ENCODE measurements at regions not wholly inside any gene's neighbourhood (a gene's known extent, or its start where the extent isn't known, plus 50 kb on each side); places are given as distances from the start of the nearest gene placed in this dataset.

- TF ChIP-seq CREB5 (CRISPR knock-in tag; IDR thresholded peaks at IDR 0.05; ENCODE audit: low read depth) = no peak
Measured at GRCh38 chr14:46325777-46326176, 325.8 kb downstream of the RPL10L start (continued).

GRCh38 chr14:46325157-46325556, 326.4 kb downstream of the RPL10L start:
- no peak for ATAC-seq
- no peak for TF ChIP-seq ARNTL (CRISPR knock-in tag; IDR thresholded peaks at IDR 0.05; ENCODE audit: borderline replicate concordance, low read depth)
- TF ChIP-seq CSDC2 (CRISPR knock-in tag; IDR thresholded peaks at IDR 0.05) = no peak
- no peak for TF ChIP-seq GLIS3 (CRISPR knock-in tag; IDR thresholded peaks at IDR 0.05)
- TF ChIP-seq ZNF8 (CRISPR knock-in tag; IDR thresholded peaks at IDR 0.05) = no peak
- no peak for TF ChIP-seq PATZ1 (CRISPR knock-in tag; IDR thresholded peaks at IDR 0.05; ENCODE audit: borderline replicate concordance)
- no peak for TF ChIP-seq SNAI2 (CRISPR knock-in tag; IDR thresholded peaks at IDR 0.05)
- no peak for TF ChIP-seq ESRRG (CRISPR knock-in tag; IDR thresholded peaks at IDR 0.05)
- no peak for TF ChIP-seq ISL1 (CRISPR knock-in tag; IDR thresholded peaks at IDR 0.05)
- TF ChIP-seq ZFP30 (CRISPR knock-in tag; IDR thresholded peaks at IDR 0.05) = no peak
- TF ChIP-seq CREB5 (CRISPR knock-in tag; IDR thresholded peaks at IDR 0.05; ENCODE audit: low read depth) = no peak
- TF ChIP-seq TCF4 (CRISPR knock-in tag; IDR thresholded peaks at IDR 0.05; ENCODE audit: borderline replicate concordance) = no peak
- TF ChIP-seq BACH2 (CRISPR knock-in tag; IDR thresholded peaks at IDR 0.05; ENCODE audit: borderline replicate concordance) = no peak

- ATAC-seq = no peak
- no peak for TF ChIP-seq ISL1 (CRISPR knock-in tag; IDR thresholded peaks at IDR 0.05)
- no peak for TF ChIP-seq TOX (CRISPR knock-in tag; IDR thresholded peaks at IDR 0.05; ENCODE audit: borderline replicate concordance)
- no peak for TF ChIP-seq BACH2 (CRISPR knock-in tag; IDR thresholded peaks at IDR 0.05; ENCODE audit: borderline replicate concordance)
- no peak for TF ChIP-seq CSDC2 (CRISPR knock-in tag; IDR thresholded peaks at IDR 0.05)
- no peak for TF ChIP-seq ARNTL (CRISPR knock-in tag; IDR thresholded peaks at IDR 0.05; ENCODE audit: borderline replicate concordance, low read depth)
- no peak for TF ChIP-seq TSHZ2 (CRISPR knock-in tag; IDR thresholded peaks at IDR 0.05)
- TF ChIP-seq CREB5 (CRISPR knock-in tag; IDR thresholded peaks at IDR 0.05; ENCODE audit: low read depth) = no peak
- TF ChIP-seq OSR1 (CRISPR knock-in tag; IDR thresholded peaks at IDR 0.05) = no peak
- no peak for TF ChIP-seq ZFP3 (CRISPR knock-in tag; IDR thresholded peaks at IDR 0.05)
- no peak for TF ChIP-seq POU6F1 (CRISPR knock-in tag; IDR thresholded peaks at IDR 0.05; ENCODE audit: borderline replicate concordance, low read depth)
- TF ChIP-seq ZNF8 (CRISPR knock-in tag; IDR thresholded peaks at IDR 0.05) = no peak
- no peak for TF ChIP-seq ZC3H10 (CRISPR knock-in tag; IDR thresholded peaks at IDR 0.05)
- TF ChIP-seq SNAI2 (CRISPR knock-in tag; IDR thresholded peaks at IDR 0.05) = no peak
- TF ChIP-seq ZNF70 (CRISPR knock-in tag; IDR thresholded peaks at IDR 0.05) = no peak
- no peak for TF ChIP-seq PPARA (CRISPR knock-in tag; IDR thresholded peaks at IDR 0.05; ENCODE audit: borderline replicate concordance)
Measured at GRCh38 chr14:46323404-46323762, 328.2 kb downstream of the RPL10L start.

All from SK-N-SH treated with all-trans-retinoic acid at 6 μM for 48 hours (cell line).